Neural cell (in vitro differentiated cells): ENCODE measurements at regions not wholly inside any gene's neighbourhood (a gene's known extent, or its start where the extent isn't known, plus 50 kb on each side); places are given as distances from the start of the nearest gene placed in this dataset.

Source experiments
- H2AFZ ChIP-seq: fragments of 200-600, 300-800 bp; sonication (generic), shearing (Covaris generic); 2 replicates; pipeline ENCODE4 v1.6.0; 2014; ENCODE audit warnings: low read depth, mild to moderate bottlenecking, antibody characterized with exemption, low read length, moderate library complexity
- H3F3A ChIP-seq: fragments of 200-600 bp; shearing (Covaris generic); 2 replicates; pipeline ENCODE4 v1.6.1; 2016; ENCODE audit warnings: mild to moderate bottlenecking, moderate library complexity, mixed read lengths, antibody characterized with exemption, low read length; ENCODE audit not compliant: insufficient read depth, poor library complexity, severe bottlenecking
- H3K27ac ChIP-seq: fragments of 200-600, 300-800 bp; sonication (generic), shearing (Covaris generic); 2 replicates; pipeline ENCODE4 v1.5.1; 2014; ENCODE audit warnings: mild to moderate bottlenecking, low read length, moderate library complexity
- H3K27me3 ChIP-seq: fragments of 300-800, 200-600 bp; sonication (generic), shearing (Covaris generic); 2 replicates; pipeline ENCODE4 v1.6.0; 2014; ENCODE audit warnings: mild to moderate bottlenecking, low read depth, low read length, moderate library complexity; ENCODE audit not compliant: insufficient read depth
- H3K36me3 ChIP-seq: fragments of 300-800, 200-600 bp; sonication (generic), shearing (Covaris generic); 2 replicates; pipeline ENCODE4 v1.5.1; 2014; ENCODE audit warnings: mild to moderate bottlenecking, antibody characterized with exemption, low read length, moderate library complexity; ENCODE audit not compliant: insufficient read depth
- H3K4me2 ChIP-seq: fragments of 300-800, 200-600 bp; sonication (generic), shearing (Covaris generic); 2 replicates; pipeline ENCODE4 v1.6.0; 2014; ENCODE audit warnings: mild to moderate bottlenecking, low read length
- H3K4me3 ChIP-seq: fragments of 300-800, 200-600 bp; sonication (generic), shearing (Covaris generic); 2 replicates; pipeline ENCODE4 v1.5.1; 2014; ENCODE audit warnings: mild to moderate bottlenecking, low read length, moderate library complexity
- H3K79me2 ChIP-seq: fragments of 200-600 bp; shearing (Covaris generic); replicated peaks from 2 replicates; pipeline ENCODE4 v1.6.0; 2014; ENCODE audit warnings: mild to moderate bottlenecking, low read length, moderate library complexity; ENCODE audit not compliant: insufficient read depth
- H3K9ac ChIP-seq: fragments of 300-800, 200-600 bp; sonication (generic), shearing (Covaris generic); 2 replicates; pipeline ENCODE4 v1.6.1; 2016; ENCODE audit warnings: mild to moderate bottlenecking, low read length, mixed read lengths
- H3K9me2 ChIP-seq: fragments of 200-600 bp; shearing (Covaris generic); 2 replicates; pipeline ENCODE4 v1.6.1; 2016; ENCODE audit warnings: mild to moderate bottlenecking, low read length, mixed read lengths; ENCODE audit not compliant: insufficient read depth
- H3K9me3 ChIP-seq: fragments of 200-600, 300-800 bp; sonication (generic), shearing (Covaris generic); 2 replicates; pipeline ENCODE4 v1.6.1; 2016; ENCODE audit warnings: mild to moderate bottlenecking, mixed run types, low read length, moderate library complexity, mixed read lengths
- H4K20me1 ChIP-seq: fragments of 200-600 bp; shearing (Covaris generic); 2 replicates; pipeline ENCODE4 v1.6.1; 2016; ENCODE audit warnings: mild to moderate bottlenecking, mixed run types; ENCODE audit not compliant: insufficient read depth
- CTCF ChIP-seq: fragments of 450-650 bp; IDR thresholded peaks from 2 replicates; pipeline ENCODE4 v1.5.1; 2014; ENCODE audit warnings: antibody characterized with exemption, mild to moderate bottlenecking, moderate library complexity; ENCODE audit not compliant: poor library complexity, severe bottlenecking
- EP300 ChIP-seq: fragments of 450-650 bp; conservative IDR thresholded peaks from 2 replicates; pipeline ENCODE4 v1.6.1; 2014; ENCODE audit warnings: antibody characterized with exemption, mild to moderate bottlenecking, moderate library complexity; ENCODE audit not compliant: poor library complexity, severe bottlenecking
- EZH2 ChIP-seq: fragments of 200-600, 300-800 bp; shearing (Covaris generic), sonication (generic); IDR thresholded peaks from 2 replicates; pipeline ENCODE4 v1.6.1; 2014; ENCODE audit warnings: antibody characterized with exemption, low read length, borderline replicate concordance, mild to moderate bottlenecking; ENCODE audit not compliant: insufficient read depth, poor library complexity, severe bottlenecking
- MXI1 ChIP-seq: fragments of 450-650 bp; conservative IDR thresholded peaks from 2 replicates; pipeline ENCODE4 v1.6.1; 2014; ENCODE audit warnings: antibody characterized with exemption, mild to moderate bottlenecking; ENCODE audit not compliant: poor library complexity, severe bottlenecking
- POLR2AphosphoS5 ChIP-seq: IDR thresholded peaks from 2 replicates; pipeline ENCODE4 v1.6.1; 2012
- RAD21 ChIP-seq: fragments of 450-650 bp; conservative IDR thresholded peaks from 2 replicates; pipeline ENCODE4 v1.6.1; 2014; ENCODE audit warnings: antibody characterized with exemption, mild to moderate bottlenecking, moderate library complexity
- SMC3 ChIP-seq: fragments of 450-650 bp; conservative IDR thresholded peaks from 2 replicates; pipeline ENCODE4 v1.6.1; 2014; ENCODE audit warnings: antibody characterized with exemption, mild to moderate bottlenecking, moderate library complexity; ENCODE audit not compliant: poor library complexity
- TAF1 ChIP-seq: IDR thresholded peaks from 2 replicates; pipeline ENCODE4 v1.6.1; 2012; ENCODE audit warnings: low read depth
- TF ChIP-seq, protein P1 (sequence below): IDR thresholded peaks from 2 replicates; pipeline ENCODE4 v1.6.1; 2012; ENCODE audit warnings: borderline replicate concordance

- H3K4me2 ChIP-seq, result no peak overlapping the region
- H3K9ac ChIP-seq, result no peak overlapping the region
- no peaks in the 10 kb centered on the region for H3K9me3 ChIP-seq
- no peaks in the 10 kb centered on the region for H3K27me3 ChIP-seq
- H4K20me1 ChIP-seq, result no peaks in the 10 kb centered on the region
- no peaks in the 10 kb centered on the region for H3K36me3 ChIP-seq
- no peak overlapping the region for H3K27ac ChIP-seq
- H2AFZ ChIP-seq, result no peak overlapping the region
- H3K4me3 ChIP-seq, result no peak overlapping the region
- H3K79me2 ChIP-seq, result no peaks in the 10 kb centered on the region
- no peaks in the 10 kb centered on the region for H3K9me2 ChIP-seq
- no peaks in the 10 kb centered on the region for H3F3A ChIP-seq
- TF ChIP-seq SMC3, result no peak
- TF ChIP-seq, protein P1, sequence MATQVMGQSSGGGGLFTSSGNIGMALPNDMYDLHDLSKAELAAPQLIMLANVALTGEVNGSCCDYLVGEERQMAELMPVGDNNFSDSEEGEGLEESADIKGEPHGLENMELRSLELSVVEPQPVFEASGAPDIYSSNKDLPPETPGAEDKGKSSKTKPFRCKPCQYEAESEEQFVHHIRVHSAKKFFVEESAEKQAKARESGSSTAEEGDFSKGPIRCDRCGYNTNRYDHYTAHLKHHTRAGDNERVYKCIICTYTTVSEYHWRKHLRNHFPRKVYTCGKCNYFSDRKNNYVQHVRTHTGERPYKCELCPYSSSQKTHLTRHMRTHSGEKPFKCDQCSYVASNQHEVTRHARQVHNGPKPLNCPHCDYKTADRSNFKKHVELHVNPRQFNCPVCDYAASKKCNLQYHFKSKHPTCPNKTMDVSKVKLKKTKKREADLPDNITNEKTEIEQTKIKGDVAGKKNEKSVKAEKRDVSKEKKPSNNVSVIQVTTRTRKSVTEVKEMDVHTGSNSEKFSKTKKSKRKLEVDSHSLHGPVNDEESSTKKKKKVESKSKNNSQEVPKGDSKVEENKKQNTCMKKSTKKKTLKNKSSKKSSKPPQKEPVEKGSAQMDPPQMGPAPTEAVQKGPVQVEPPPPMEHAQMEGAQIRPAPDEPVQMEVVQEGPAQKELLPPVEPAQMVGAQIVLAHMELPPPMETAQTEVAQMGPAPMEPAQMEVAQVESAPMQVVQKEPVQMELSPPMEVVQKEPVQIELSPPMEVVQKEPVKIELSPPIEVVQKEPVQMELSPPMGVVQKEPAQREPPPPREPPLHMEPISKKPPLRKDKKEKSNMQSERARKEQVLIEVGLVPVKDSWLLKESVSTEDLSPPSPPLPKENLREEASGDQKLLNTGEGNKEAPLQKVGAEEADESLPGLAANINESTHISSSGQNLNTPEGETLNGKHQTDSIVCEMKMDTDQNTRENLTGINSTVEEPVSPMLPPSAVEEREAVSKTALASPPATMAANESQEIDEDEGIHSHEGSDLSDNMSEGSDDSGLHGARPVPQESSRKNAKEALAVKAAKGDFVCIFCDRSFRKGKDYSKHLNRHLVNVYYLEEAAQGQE, result no peak
- no peak for TF ChIP-seq RAD21
- TF ChIP-seq MXI1, result no peak
- no peak for TF ChIP-seq TAF1
Measured at GRCh38 chr4:24116107-24116506, 226.3 kb upstream of the PPARGC1A start.

DNA sequence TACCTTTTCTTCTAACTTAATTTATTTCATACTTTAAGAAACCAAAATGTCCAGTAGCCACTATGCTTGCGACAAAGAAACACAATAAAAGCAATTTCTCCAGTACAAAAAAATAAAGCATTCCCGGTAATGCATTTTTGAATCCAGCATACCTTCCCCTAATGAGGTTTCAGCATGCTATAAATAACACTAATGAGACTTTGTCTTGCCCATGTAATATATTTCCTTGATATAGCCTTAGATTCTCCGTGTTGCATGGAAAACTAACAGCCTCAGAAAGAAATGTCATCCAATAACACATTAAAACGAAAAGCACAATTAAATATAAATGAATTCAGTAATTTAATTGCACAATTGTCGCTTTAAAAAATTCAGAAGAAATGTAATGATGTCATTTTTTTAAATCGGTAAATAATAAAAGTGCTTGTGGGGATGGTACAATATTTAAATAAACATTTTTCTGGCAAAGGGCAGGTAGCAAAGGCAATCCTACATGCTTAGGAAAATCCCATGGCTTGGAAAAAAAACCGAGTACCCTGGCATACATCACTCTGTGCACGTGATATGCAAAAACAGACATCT lies 225.2 kb upstream of the PPARGC1A start:
- no peaks in the 10 kb centered on the region for H3K36me3 ChIP-seq
- TF ChIP-seq EZH2, result no peak
- no peak for TF ChIP-seq MXI1
- no peak for TF ChIP-seq CTCF
- no peak for TF ChIP-seq EP300
- TF ChIP-seq RAD21, result no peak
- TF ChIP-seq TAF1, result no peak
- no peak for TF ChIP-seq SMC3
- TF ChIP-seq POLR2AphosphoS5, result no peak
- TF ChIP-seq, protein P1, result no peak
- no peaks in the 10 kb centered on the region for H3K27me3 ChIP-seq
- H3K9ac ChIP-seq, result no peak overlapping the region
- H3K4me3 ChIP-seq, result no peak overlapping the region
- H3K4me2 ChIP-seq, result no peak overlapping the region
- no peaks in the 10 kb centered on the region for H4K20me1 ChIP-seq
- no peaks in the 10 kb centered on the region for H3K9me3 ChIP-seq
- no peaks in the 10 kb centered on the region for H3K79me2 ChIP-seq
- H2AFZ ChIP-seq, result no peak overlapping the region
- H3F3A ChIP-seq, result no peaks in the 10 kb centered on the region
- H3K27ac ChIP-seq, result no peak overlapping the region
- H3K9me2 ChIP-seq, result no peaks in the 10 kb centered on the region
